RWPE2 (cell line): ENCODE measurements at regions not wholly inside any gene's neighbourhood (a gene's known extent, or its start where the extent isn't known, plus 50 kb on each side); places are given as distances from the start of the nearest gene placed in this dataset.

ENCODE experiments used
- ATAC-seq: fragments of 200-7000 bp; cut with Tn5 transposase; 3 replicates; pipeline ENCODE4 v1.9.1; 2021; ENCODE audit warnings: low read depth
- DNase-seq: peaks from one replicate; pipeline ENCODE4 v3.0.0-alpha.2; 2020; ENCODE audit warnings: low spot score
- H3K27ac ChIP-seq: fragments of 450-650 bp; 2 replicates; pipeline ENCODE4 v1.5.1; 2017; ENCODE audit warnings: mild to moderate bottlenecking; ENCODE audit not compliant: poor library complexity, severe bottlenecking
- H3K27me3 ChIP-seq: fragments of 250-450 bp; sonication (Bioruptor Pico); 2 replicates; pipeline ENCODE4 v1.5.1; 2021; ENCODE audit warnings: mild to moderate bottlenecking, moderate library complexity; ENCODE audit not compliant: insufficient read depth, poor library complexity, severe bottlenecking
- H3K36me3 ChIP-seq: fragments of 250-450 bp; sonication (Bioruptor Pico); 2 replicates; pipeline ENCODE4 v1.5.1; 2020; ENCODE audit warnings: low read depth, mild to moderate bottlenecking, moderate library complexity
- H3K4me1 ChIP-seq: fragments of 250-450 bp; sonication (Bioruptor Pico); 2 replicates; pipeline ENCODE4 v1.5.1; 2021; ENCODE audit warnings: mild to moderate bottlenecking, moderate library complexity; ENCODE audit not compliant: insufficient read depth, poor library complexity, severe bottlenecking
- H3K4me3 ChIP-seq: fragments of 250-450 bp; sonication (Bioruptor Pico); 2 replicates; pipeline ENCODE4 v1.5.1; 2021; ENCODE audit warnings: mild to moderate bottlenecking, moderate library complexity; ENCODE audit not compliant: severe bottlenecking
- H3K9me3 ChIP-seq: fragments of 250-450 bp; sonication (Bioruptor Pico); 2 replicates; pipeline ENCODE4 v1.5.1; 2021; ENCODE audit warnings: mild to moderate bottlenecking, moderate library complexity; ENCODE audit not compliant: severe bottlenecking
- TF ChIP-seq, protein P1 (sequence below): fragments of 450-650 bp; IDR thresholded peaks from one replicate; pipeline ENCODE4 v1.5.1; 2017; ENCODE audit warnings: mild to moderate bottlenecking, moderate library complexity; ENCODE audit not compliant: poor library complexity, severe bottlenecking

DNA sequence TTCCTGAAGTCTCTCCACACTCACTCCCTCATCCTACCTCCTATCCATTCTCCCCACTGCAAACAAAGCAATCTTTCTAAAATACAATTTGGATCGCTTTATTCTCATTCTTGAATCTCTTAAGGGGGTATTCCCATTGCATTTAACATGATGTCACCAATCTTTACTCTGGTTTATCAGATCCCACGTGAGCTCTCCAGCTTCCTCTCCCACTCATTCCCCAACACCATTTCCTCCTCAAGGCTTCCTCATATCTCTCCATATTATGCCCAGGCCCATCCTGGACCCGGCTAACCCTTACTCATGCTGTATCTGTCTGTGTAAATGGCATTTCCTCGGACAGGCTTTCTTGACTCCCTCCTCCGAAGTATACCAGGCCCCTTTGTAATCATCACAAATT, 165.0 kb downstream of the CD47 start:
- TF ChIP-seq, protein P1, sequence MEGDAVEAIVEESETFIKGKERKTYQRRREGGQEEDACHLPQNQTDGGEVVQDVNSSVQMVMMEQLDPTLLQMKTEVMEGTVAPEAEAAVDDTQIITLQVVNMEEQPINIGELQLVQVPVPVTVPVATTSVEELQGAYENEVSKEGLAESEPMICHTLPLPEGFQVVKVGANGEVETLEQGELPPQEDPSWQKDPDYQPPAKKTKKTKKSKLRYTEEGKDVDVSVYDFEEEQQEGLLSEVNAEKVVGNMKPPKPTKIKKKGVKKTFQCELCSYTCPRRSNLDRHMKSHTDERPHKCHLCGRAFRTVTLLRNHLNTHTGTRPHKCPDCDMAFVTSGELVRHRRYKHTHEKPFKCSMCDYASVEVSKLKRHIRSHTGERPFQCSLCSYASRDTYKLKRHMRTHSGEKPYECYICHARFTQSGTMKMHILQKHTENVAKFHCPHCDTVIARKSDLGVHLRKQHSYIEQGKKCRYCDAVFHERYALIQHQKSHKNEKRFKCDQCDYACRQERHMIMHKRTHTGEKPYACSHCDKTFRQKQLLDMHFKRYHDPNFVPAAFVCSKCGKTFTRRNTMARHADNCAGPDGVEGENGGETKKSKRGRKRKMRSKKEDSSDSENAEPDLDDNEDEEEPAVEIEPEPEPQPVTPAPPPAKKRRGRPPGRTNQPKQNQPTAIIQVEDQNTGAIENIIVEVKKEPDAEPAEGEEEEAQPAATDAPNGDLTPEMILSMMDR = no peak
- H3K9me3 ChIP-seq = no peaks in the 10 kb centered on the region
- no peak for DNase-seq

DNA sequence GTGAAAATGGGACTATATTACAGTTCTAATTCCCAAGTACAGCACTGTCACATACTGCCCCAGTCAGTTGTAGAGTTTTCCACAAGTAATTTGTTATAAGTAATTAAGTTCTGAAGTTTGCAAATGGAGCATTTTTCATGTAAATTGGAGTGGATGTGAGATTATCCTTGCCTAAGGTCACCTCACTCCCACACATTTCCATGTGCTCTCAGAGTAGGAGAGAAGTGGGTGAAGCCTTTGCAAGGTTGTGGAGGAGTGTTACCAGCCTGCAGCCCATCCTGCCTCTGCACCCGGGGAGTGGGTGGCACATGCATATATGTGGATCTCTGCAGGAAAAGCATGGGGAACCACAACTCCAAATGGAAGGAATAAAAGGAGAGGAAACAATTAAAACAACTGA, 169.8 kb downstream of the CD47 start:
- TF ChIP-seq, protein P1 = no peak
- ATAC-seq = no peak

More for the DNA sequence above, 165.0 kb downstream of the CD47 start:
- Histone ChIP-seq H3K27me3 (no peaks in the 10 kb centered on the region), H3K4me3 (no peak overlapping the region), H3K36me3 (no peaks in the 10 kb centered on the region), H3K4me1 (no peaks in the 10 kb centered on the region), H3K27ac (no peak overlapping the region)
- ATAC-seq = no peak

DNA sequence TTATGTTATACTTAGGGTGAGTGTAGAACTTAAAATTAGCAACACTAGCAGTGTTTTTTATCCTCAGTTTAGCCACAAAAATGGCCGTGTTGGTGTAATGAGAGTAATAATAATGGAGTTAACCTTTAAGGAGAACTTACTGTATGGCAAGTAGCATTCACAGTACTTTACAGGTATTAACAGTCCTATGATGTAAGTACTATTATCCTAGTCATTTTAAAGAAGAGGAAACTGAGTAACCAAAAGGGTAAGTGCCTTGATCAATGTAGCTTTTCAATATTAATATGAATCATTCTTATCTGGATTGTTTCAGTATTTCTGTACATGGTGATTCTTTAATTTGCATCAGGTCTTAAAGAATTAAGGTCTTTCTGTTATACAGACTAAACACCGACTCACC, 170.3 kb downstream of the CD47 start:
- no peak overlapping the region for H3K27ac ChIP-seq
- no peaks in the 10 kb centered on the region for H3K9me3 ChIP-seq
- TF ChIP-seq, protein P1 = no peak
- no peak for ATAC-seq
- DNase-seq = no peak
- H3K4me3 ChIP-seq = no peak overlapping the region
- H3K4me1 ChIP-seq = no peaks in the 10 kb centered on the region
- H3K36me3 ChIP-seq = no peaks in the 10 kb centered on the region
- H3K27me3 ChIP-seq = no peaks in the 10 kb centered on the region

More for the DNA sequence above, 169.8 kb downstream of the CD47 start:
- DNase-seq = no peak
- no peaks in the 10 kb centered on the region for H3K9me3 ChIP-seq
- no peak overlapping the region for H3K4me3 ChIP-seq
- no peak overlapping the region for H3K27ac ChIP-seq
- no peaks in the 10 kb centered on the region for H3K27me3 ChIP-seq
- H3K4me1 ChIP-seq = no peaks in the 10 kb centered on the region
- H3K36me3 ChIP-seq = no peaks in the 10 kb centered on the region

DNA sequence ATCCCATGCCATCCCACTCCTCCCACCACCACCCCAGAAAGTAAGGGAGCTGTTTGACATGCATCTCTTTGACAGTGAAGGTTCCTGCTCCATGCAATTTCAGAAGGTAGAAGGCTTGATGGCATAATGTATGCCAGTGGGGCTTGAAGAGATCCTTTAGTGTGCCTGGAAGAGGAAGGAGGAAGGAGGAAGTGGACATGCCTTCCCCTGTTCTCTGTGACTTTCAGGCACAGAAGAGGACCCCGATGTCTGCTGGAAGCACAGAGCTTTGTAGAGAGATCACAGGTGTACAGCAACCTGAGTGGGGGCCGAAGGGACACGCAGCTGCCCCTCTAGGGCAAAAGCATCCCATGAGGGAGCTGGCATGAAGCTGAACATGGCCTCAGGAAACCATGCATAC, 171.6 kb downstream of the CD47 start:
- no peak for ATAC-seq
- H3K27ac ChIP-seq = no peak overlapping the region
- no peaks in the 10 kb centered on the region for H3K4me1 ChIP-seq
- H3K27me3 ChIP-seq = no peaks in the 10 kb centered on the region
- H3K9me3 ChIP-seq = no peaks in the 10 kb centered on the region
- TF ChIP-seq, protein P1 = no peak
- no peak for DNase-seq
- H3K36me3 ChIP-seq = no peaks in the 10 kb centered on the region
- no peak overlapping the region for H3K4me3 ChIP-seq

DNA sequence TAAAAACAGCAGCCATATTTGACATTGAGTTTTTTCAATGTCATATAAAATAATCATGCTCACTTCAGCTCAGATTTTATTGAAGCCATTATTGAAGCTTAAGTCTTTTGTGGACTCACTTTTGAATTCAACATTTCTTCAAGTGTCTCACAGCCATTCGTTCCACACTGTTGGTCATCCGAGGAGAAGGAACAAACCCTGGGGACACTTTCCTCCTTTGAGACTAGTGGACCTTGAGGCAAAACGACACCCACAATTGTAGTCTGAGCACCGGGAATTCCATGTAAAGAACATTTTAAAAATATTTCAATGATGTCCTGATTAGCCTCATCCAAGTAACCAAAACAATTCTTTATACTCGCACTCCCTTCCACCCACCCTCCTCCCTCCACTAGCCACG, 174.7 kb downstream of the CD47 start:
- TF ChIP-seq, protein P1 = no peak
- no peaks in the 10 kb centered on the region for H3K4me1 ChIP-seq
- no peaks in the 10 kb centered on the region for H3K27me3 ChIP-seq
- ATAC-seq (no peak), DNase-seq (no peak)
- H3K36me3 ChIP-seq = no peaks in the 10 kb centered on the region
- no peak overlapping the region for H3K4me3 ChIP-seq
- H3K9me3 ChIP-seq = no peaks in the 10 kb centered on the region
- no peak overlapping the region for H3K27ac ChIP-seq
